IMR-90 (cell line): ENCODE measurements at regions not wholly inside any gene's neighbourhood (a gene's known extent, or its start where the extent isn't known, plus 50 kb on each side); places are given as distances from the start of the nearest gene placed in this dataset.

ENCODE experiments used
- ATAC-seq: fragments of 200-7000 bp; cut with Tn5 transposase; 2 replicates; pipeline ENCODE4 v1.9.1; 2020; ENCODE audit warnings: low read depth, mild to moderate bottlenecking, moderate library complexity
- BruUV-seq: library from RNA; stranded (reverse); fragments of 400-500 nt; replicated peaks from 2 replicates; lab custom pipeline; 2021; lab: Mats Ljungman, UMichigan
- CTCF ChIA-PET: fragments of 300-600 bp; formaldehyde crosslinking; extraction: SDS; loops from one replicate; lab custom pipeline; 2021; ENCODE audit warnings: antibody characterized with exemption; lab: Yijun Ruan, JAX
- POLR2A ChIA-PET: fragments of 300-600 bp; sonication (Branson Sonifier 250); formaldehyde crosslinking; loops from one replicate; lab custom pipeline; 2022; ENCODE audit warnings: antibody characterized with exemption; ENCODE audit not compliant: unreplicated experiment; lab: Charles Lee
- DNase-seq: peaks from one replicate; pipeline ENCODE4 v3.0.0; 2013
- H2AFZ ChIP-seq: replicated peaks from 2 replicates; pipeline ENCODE3; 2013; ENCODE audit warnings: low read length, mild to moderate bottlenecking; ENCODE audit not compliant: poor library complexity
- H2AK5ac ChIP-seq: 2 replicates; pipeline ENCODE4 v1.6.1; 2013; ENCODE audit warnings: low read depth, low read length, inconsistent platforms
- H2AK9ac ChIP-seq: replicated peaks from 2 replicates; pipeline ENCODE3; 2013; ENCODE audit warnings: mild to moderate bottlenecking, low read depth, low read length, moderate library complexity; ENCODE audit not compliant: poor library complexity
- H2BK120ac ChIP-seq: 2 replicates; pipeline ENCODE4 v1.6.1; 2013; ENCODE audit warnings: low read depth, low read length, inconsistent platforms
- H2BK15ac ChIP-seq: 3 replicates; pipeline ENCODE4 v1.6.1; 2013; ENCODE audit warnings: low read depth, low read length, inconsistent platforms
- H2BK20ac ChIP-seq: 2 replicates; pipeline ENCODE4 v1.6.1; 2013; ENCODE audit warnings: low read depth, mild to moderate bottlenecking, inconsistent platforms, low read length, moderate library complexity
- H2BK5ac ChIP-seq: 2 replicates; pipeline ENCODE4 v1.6.1; 2013; ENCODE audit warnings: mild to moderate bottlenecking, low read depth, low read length, inconsistent platforms; ENCODE audit not compliant: poor library complexity, severe bottlenecking
- H3K14ac ChIP-seq: replicated peaks from 2 replicates; pipeline ENCODE4 v1.6.1; 2013; ENCODE audit warnings: low read depth, low read length, inconsistent platforms
- H3K18ac ChIP-seq: 2 replicates; pipeline ENCODE4 v1.6.1; 2013; ENCODE audit warnings: low read depth, low read length, control low read depth
- H3K23ac ChIP-seq: 2 replicates; pipeline ENCODE4 v1.6.1; 2013; ENCODE audit warnings: low read depth, low read length, inconsistent platforms
- H3K27ac ChIP-seq: 2 replicates; pipeline ENCODE4 v1.5.1; 2013; ENCODE audit warnings: mild to moderate bottlenecking, control low read depth, low read length; ENCODE audit not compliant: insufficient read depth
- H3K27me3 ChIP-seq: 2 replicates; pipeline ENCODE4 v1.6.1; 2013; ENCODE audit warnings: low read length; ENCODE audit not compliant: control insufficient read depth, insufficient read depth
- H3K36me3 ChIP-seq: 2 replicates; pipeline ENCODE4 v1.6.1; 2013; ENCODE audit warnings: low read length, mixed read lengths; ENCODE audit not compliant: control insufficient read depth, insufficient read depth
- H3K4ac ChIP-seq: 2 replicates; pipeline ENCODE4 v1.6.1; 2013; ENCODE audit warnings: low read depth, low read length, inconsistent platforms
- H3K4me1 ChIP-seq: 2 replicates; pipeline ENCODE4 v1.6.1; 2013; ENCODE audit warnings: low read length, mixed read lengths; ENCODE audit not compliant: control insufficient read depth, insufficient read depth
- H3K4me2 ChIP-seq: 2 replicates; pipeline ENCODE4 v1.6.1; 2013; ENCODE audit warnings: low read depth, mild to moderate bottlenecking, control low read depth, low read length, moderate library complexity
- H3K4me3 ChIP-seq: 2 replicates; pipeline ENCODE4 v1.5.1; 2013; ENCODE audit warnings: low read depth, mild to moderate bottlenecking, control low read depth, low read length, moderate library complexity; ENCODE audit not compliant: insufficient read depth
- H3K56ac ChIP-seq: 2 replicates; pipeline ENCODE4 v1.6.1; 2013; ENCODE audit warnings: low read length, inconsistent platforms; ENCODE audit not compliant: insufficient read depth; ENCODE audit errors: extremely low read depth
- H3K79me1 ChIP-seq, 2 experiments: 2 replicates each; pipeline ENCODE4 v1.6.1; 2013; ENCODE audit warnings: low read length in 2 of 2, inconsistent platforms in 1 of 2, low read depth in 1 of 2
- H3K9ac ChIP-seq: 2 replicates; pipeline ENCODE4 v1.6.1; 2013; ENCODE audit warnings: low read depth, low read length, control low read depth
- H3K9me1 ChIP-seq: 2 replicates; pipeline ENCODE4 v1.6.1; 2013; ENCODE audit warnings: low read length, inconsistent platforms; ENCODE audit not compliant: insufficient read depth
- H3K9me3 ChIP-seq: 2 replicates; pipeline ENCODE4 v1.6.1; 2013; ENCODE audit warnings: low read length; ENCODE audit not compliant: control insufficient read depth, insufficient read depth
- H4K20me1 ChIP-seq: 2 replicates; pipeline ENCODE4 v1.6.1; 2013; ENCODE audit warnings: low read length, inconsistent platforms; ENCODE audit not compliant: insufficient read depth
- H4K5ac ChIP-seq: 2 replicates; pipeline ENCODE4 v1.6.1; 2013; ENCODE audit warnings: mild to moderate bottlenecking, low read depth, low read length, control low read depth
- H4K8ac ChIP-seq, 2 experiments: 2 replicates each; pipeline ENCODE4 v1.6.1; 2013; ENCODE audit warnings: low read depth in 2 of 2, low read length in 2 of 2, control low read depth in 1 of 2, inconsistent platforms in 1 of 2
- H4K91ac ChIP-seq: 2 replicates; pipeline ENCODE4 v1.6.1; 2013; ENCODE audit warnings: low read depth, low read length, inconsistent platforms; ENCODE audit not compliant: insufficient read depth
- BHLHE40 ChIP-seq: fragments of 150-350 bp; IDR thresholded peaks from 2 replicates; pipeline ENCODE4 v1.6.1; 2016; ENCODE audit warnings: mild to moderate bottlenecking, low read depth, low read length
- CEBPB ChIP-seq: IDR thresholded peaks from 2 replicates; pipeline ENCODE4 v1.6.1; 2012; ENCODE audit warnings: low read depth, low read length, improper control_type of control experiment
- CHD1 ChIP-seq: IDR thresholded peaks from 2 replicates; pipeline ENCODE4 v1.6.1; 2012; ENCODE audit warnings: low read depth, low read length, improper control_type of control experiment
- MAFK ChIP-seq: IDR thresholded peaks from 2 replicates; pipeline ENCODE4 v1.6.1; 2012; ENCODE audit warnings: low read depth, low read length, improper control_type of control experiment
- MXI1 ChIP-seq: IDR thresholded peaks from 2 replicates; pipeline ENCODE4 v1.6.1; 2012; ENCODE audit warnings: low read depth, mild to moderate bottlenecking, low read length, moderate library complexity, borderline replicate concordance
- NFE2L2 ChIP-seq: fragments of 150-350 bp; IDR thresholded peaks from 2 replicates; pipeline ENCODE4 v1.6.1; 2016; ENCODE audit warnings: low read depth, mild to moderate bottlenecking, low read length
- POLR2A ChIP-seq: IDR thresholded peaks from 2 replicates; pipeline ENCODE4 v1.6.1; 2012; ENCODE audit warnings: mild to moderate bottlenecking, low read depth, low read length
- RAD21 ChIP-seq: IDR thresholded peaks from 2 replicates; pipeline ENCODE4 v1.6.1; 2012; ENCODE audit warnings: low read length, improper control_type of control experiment
- WGBS, 2 experiments: methylation state at CpG; one replicate each; pipeline versions ENCODE4 v1.1.5 to v1.1.7; 2013; ENCODE audit warnings: missing lambda C conversion rate in 2 of 2; ENCODE audit not compliant: insufficient read length in 1 of 2; ENCODE audit errors: extremely low coverage in 2 of 2; 5-methylcytosine and 5-hydroxymethylcytosine counted together
- dilution Hi-C: fragments of 300-500 bp; cut with HindIII; formaldehyde crosslinking; loops from one replicate; pipeline ENCODE4 v1.14.3; 2018; ENCODE audit warnings: low sequenced_read_pairs; ENCODE audit not compliant: unreplicated experiment
- in situ Hi-C: fragments of 300-500 bp; cut with MboI; formaldehyde crosslinking; loops from 3 replicates; pipeline ENCODE4 v1.14.3; 2019; ENCODE audit warnings: low sequenced_read_pairs, inconsistent platforms, mixed read lengths
- intact Hi-C: fragments of 100-400 bp; cut with micrococcal nuclease; formaldehyde crosslinking; loops from 2 replicates; pipeline ENCODE4 v1.10.0; 2022
- TF ChIP-seq, protein P1 (sequence below): fragments of 150-350 bp; IDR thresholded peaks from 2 replicates; pipeline ENCODE4 v1.6.1; 2016; ENCODE audit warnings: low read depth, mild to moderate bottlenecking, low read length, moderate library complexity, borderline replicate concordance
- TF ChIP-seq, protein P2 (sequence below): fragments of 150-350 bp; IDR thresholded peaks from 2 replicates; pipeline ENCODE4 v1.6.1; 2017; ENCODE audit warnings: mild to moderate bottlenecking, antibody characterized with exemption, low read length, low read depth
- TF ChIP-seq, protein P3 (sequence below): conservative IDR thresholded peaks from 2 replicates; pipeline ENCODE4 v1.5.1; 2012; ENCODE audit warnings: mild to moderate bottlenecking, low read depth, low read length, improper control_type of control experiment

DNA sequence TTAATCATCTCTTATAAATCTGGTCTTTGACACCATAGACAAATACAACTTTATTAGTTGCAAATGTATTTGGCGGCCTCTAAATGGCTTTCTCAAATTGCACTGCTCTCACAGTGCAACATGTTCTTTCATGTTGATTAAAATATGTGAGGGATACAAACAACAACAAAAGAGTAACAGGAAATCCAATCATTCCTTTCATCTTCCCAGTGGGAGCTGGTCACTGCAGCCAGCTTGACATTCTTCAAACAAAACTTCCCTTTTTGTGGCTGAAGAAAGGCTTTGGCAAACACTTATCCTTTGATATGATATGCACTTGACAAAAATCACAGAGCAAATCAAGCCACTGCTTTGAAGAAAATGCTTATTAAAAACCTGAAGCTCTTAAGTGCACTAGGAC lies 973.6 kb downstream of the EPHA3 start:
- Histone ChIP-seq H2AK9ac (no peak overlapping the region), H3K9me1 (no peaks in the 10 kb centered on the region), H3K36me3 (no peaks in the 10 kb centered on the region), H4K8ac (no peak overlapping the region), H3K4me3 (no peak overlapping the region), H2AK5ac (no peak overlapping the region), H3K4me1 (no peaks in the 10 kb centered on the region), H4K20me1 (no peaks in the 10 kb centered on the region), H3K18ac (no peak overlapping the region), H3K23ac (no peak overlapping the region), H3K4ac (no peak overlapping the region), H3K79me1 (no peaks in the 10 kb centered on the region), H2BK120ac (no peak overlapping the region), H3K56ac (no peak overlapping the region), H3K9ac (no peak overlapping the region), H3K27ac (no peak overlapping the region), H2BK20ac (no peak overlapping the region), H2BK15ac (no peak overlapping the region), H3K4me2 (no peak overlapping the region), H2BK5ac (no peak overlapping the region), H3K27me3 (no peaks in the 10 kb centered on the region), H3K14ac (no peak overlapping the region), H2AFZ (no peak overlapping the region), H4K5ac (no peak overlapping the region), H3K9me3 (no peaks in the 10 kb centered on the region), H4K91ac (no peak overlapping the region)
- CTCF ChIA-PET, result no interaction called here
- dilution Hi-C loops (no loop called here), in situ Hi-C loops (loop anchor here (25.0 kb wide), 1 partner anchor 106 kb away; no protein-coding TSS in a partner anchor), intact Hi-C loops (no loop called here)
- POLR2A ChIA-PET, result no interaction called here
- TF ChIP-seq, protein P1, sequence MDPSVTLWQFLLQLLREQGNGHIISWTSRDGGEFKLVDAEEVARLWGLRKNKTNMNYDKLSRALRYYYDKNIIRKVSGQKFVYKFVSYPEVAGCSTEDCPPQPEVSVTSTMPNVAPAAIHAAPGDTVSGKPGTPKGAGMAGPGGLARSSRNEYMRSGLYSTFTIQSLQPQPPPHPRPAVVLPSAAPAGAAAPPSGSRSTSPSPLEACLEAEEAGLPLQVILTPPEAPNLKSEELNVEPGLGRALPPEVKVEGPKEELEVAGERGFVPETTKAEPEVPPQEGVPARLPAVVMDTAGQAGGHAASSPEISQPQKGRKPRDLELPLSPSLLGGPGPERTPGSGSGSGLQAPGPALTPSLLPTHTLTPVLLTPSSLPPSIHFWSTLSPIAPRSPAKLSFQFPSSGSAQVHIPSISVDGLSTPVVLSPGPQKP, result no peak
- TF ChIP-seq MAFK, result no peak
- no peak for TF ChIP-seq CEBPB
- TF ChIP-seq POLR2A, result no peak
- no peak for TF ChIP-seq RAD21
- no peak for TF ChIP-seq BHLHE40
- TF ChIP-seq NFE2L2, result no peak
- no peak for TF ChIP-seq MXI1
- TF ChIP-seq CHD1, result no peak
- TF ChIP-seq, protein P2, sequence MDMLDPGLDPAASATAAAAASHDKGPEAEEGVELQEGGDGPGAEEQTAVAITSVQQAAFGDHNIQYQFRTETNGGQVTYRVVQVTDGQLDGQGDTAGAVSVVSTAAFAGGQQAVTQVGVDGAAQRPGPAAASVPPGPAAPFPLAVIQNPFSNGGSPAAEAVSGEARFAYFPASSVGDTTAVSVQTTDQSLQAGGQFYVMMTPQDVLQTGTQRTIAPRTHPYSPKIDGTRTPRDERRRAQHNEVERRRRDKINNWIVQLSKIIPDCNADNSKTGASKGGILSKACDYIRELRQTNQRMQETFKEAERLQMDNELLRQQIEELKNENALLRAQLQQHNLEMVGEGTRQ, result no peak
- TF ChIP-seq, protein P3, sequence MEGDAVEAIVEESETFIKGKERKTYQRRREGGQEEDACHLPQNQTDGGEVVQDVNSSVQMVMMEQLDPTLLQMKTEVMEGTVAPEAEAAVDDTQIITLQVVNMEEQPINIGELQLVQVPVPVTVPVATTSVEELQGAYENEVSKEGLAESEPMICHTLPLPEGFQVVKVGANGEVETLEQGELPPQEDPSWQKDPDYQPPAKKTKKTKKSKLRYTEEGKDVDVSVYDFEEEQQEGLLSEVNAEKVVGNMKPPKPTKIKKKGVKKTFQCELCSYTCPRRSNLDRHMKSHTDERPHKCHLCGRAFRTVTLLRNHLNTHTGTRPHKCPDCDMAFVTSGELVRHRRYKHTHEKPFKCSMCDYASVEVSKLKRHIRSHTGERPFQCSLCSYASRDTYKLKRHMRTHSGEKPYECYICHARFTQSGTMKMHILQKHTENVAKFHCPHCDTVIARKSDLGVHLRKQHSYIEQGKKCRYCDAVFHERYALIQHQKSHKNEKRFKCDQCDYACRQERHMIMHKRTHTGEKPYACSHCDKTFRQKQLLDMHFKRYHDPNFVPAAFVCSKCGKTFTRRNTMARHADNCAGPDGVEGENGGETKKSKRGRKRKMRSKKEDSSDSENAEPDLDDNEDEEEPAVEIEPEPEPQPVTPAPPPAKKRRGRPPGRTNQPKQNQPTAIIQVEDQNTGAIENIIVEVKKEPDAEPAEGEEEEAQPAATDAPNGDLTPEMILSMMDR, result no peak
- no peak for ATAC-seq
- no peak for DNase-seq
- WGBS, 2 experiments, result no CpG with 5 or more reads among the region's 1 CpG
- BruUV-seq, result no TSS peak
